ENCODE measurements at regions not wholly inside any gene's neighbourhood (a gene's known extent, or its start where the extent isn't known, plus 50 kb on each side); places are given as distances from the start of the nearest gene placed in this dataset.

GRCh38 chr2:228902176-228902575 lies 368.9 kb downstream of the PID1 start:
- TF ChIP-seq PATZ1 (CRISPR knock-in tag; IDR thresholded peaks at IDR 0.05; ENCODE audit: borderline replicate concordance) = no peak
- TF ChIP-seq ESRRG (CRISPR knock-in tag; IDR thresholded peaks at IDR 0.05) = no peak
- TF ChIP-seq ARNTL (CRISPR knock-in tag; IDR thresholded peaks at IDR 0.05; ENCODE audit: borderline replicate concordance, low read depth) = no peak
- no peak for TF ChIP-seq GLIS3 (CRISPR knock-in tag; IDR thresholded peaks at IDR 0.05)
- TF ChIP-seq ZNF8 (CRISPR knock-in tag; IDR thresholded peaks at IDR 0.05) = no peak
- TF ChIP-seq ZNF565 (CRISPR knock-in tag; conservative IDR thresholded peaks at IDR 0.05; ENCODE audit: low read depth) = no peak
- TF ChIP-seq BACH2 (CRISPR knock-in tag; IDR thresholded peaks at IDR 0.05; ENCODE audit: borderline replicate concordance) = no peak
- TF ChIP-seq PPARA (CRISPR knock-in tag; IDR thresholded peaks at IDR 0.05; ENCODE audit: borderline replicate concordance) = no peak
- TF ChIP-seq TCF4 (CRISPR knock-in tag; IDR thresholded peaks at IDR 0.05; ENCODE audit: borderline replicate concordance) = no peak
- TF ChIP-seq ZFP30 (CRISPR knock-in tag; IDR thresholded peaks at IDR 0.05) = no peak
- TF ChIP-seq RARB (CRISPR knock-in tag; IDR thresholded peaks at IDR 0.05) = no peak

Data from SK-N-SH treated with all-trans-retinoic acid at 6 μM for 48 hours (cell line).